ENCODE measurements at regions not wholly inside any gene's neighbourhood (a gene's known extent, or its start where the extent isn't known, plus 50 kb on each side); places are given as distances from the start of the nearest gene placed in this dataset.

DNA sequence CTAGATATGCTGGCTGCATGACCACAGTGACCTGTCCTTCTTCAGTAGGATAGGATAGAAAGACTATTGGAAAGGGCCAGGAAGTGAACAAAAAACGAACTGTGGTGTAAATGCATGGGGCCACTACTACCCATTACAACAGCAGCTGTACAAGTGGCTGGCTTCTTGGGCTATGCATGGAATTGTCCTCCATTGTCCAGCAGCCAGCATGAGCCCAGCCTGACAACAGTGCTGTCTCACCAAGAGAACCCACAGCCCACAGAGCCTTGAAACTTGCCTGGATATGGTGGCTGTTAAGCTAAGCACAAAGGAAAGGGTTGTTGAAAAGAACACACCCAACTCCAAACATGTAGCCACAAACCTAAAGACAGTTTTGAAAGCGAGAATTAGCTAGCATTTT, 330.2 kb upstream of the F9 start:
- Mint-ChIP-seq H3K4me3 (no peak overlapping the region), H3K36me3 (no peaks in the 10 kb centered on the region), H3K9me3 (no peaks in the 10 kb centered on the region), H3K27ac (no peak overlapping the region), H3K4me1 (no peaks in the 10 kb centered on the region), H3K27me3 (peaks cover 41% of the 10 kb centered on the region)
- CTCF ChIA-PET: no interaction called here
- DNase-seq: no peak

DNA sequence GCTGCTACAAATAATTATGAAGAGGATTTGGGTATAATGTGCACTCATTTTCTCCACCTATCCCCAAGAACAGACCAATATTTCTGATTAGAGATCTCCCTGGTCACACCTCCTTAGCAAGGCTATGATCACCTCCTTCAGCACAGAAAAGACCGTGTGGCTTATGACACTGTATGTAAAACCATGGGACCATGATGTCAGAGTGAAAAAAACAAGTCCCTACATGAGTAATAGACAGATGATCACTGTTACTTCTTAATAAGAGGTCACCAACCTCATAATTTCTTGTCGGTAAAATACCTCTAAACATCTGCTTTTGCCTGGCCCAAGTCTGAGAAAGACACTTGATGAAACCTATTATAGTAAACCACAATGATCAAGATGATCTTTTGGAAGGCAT, 330.6 kb upstream of the F9 start:
- CTCF ChIA-PET: no interaction called here
- Mint-ChIP-seq H3K4me3 (no peak overlapping the region), H3K9me3 (no peaks in the 10 kb centered on the region), H3K27ac (no peak overlapping the region), H3K27me3 (peaks cover 40% of the 10 kb centered on the region), H3K4me1 (no peaks in the 10 kb centered on the region), H3K36me3 (no peaks in the 10 kb centered on the region)
- no peak for DNase-seq

DNA sequence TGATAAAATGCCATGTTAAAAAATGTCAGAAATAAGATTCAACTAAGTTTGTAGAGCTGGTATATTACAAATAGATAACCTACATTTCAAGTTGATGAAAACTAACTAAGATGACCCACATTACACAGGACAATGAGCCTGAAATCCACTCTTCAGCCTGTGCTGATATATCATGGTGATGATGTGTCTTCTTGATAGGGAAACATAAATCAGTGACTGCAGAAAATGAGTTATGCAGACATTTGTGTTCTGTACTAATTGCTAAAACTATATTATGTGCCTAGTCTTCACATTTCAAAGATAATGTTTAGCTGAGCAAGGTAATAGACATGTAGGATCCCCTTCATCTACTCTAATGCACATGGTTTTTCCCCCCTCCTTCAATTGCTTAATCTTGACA, 331.6 kb upstream of the F9 start:
- DNase-seq: no peak
- CTCF ChIA-PET: no interaction called here
- Mint-ChIP-seq H3K36me3 (no peaks in the 10 kb centered on the region), H3K4me1 (no peaks in the 10 kb centered on the region), H3K27ac (no peak overlapping the region), H3K9me3 (no peaks in the 10 kb centered on the region), H3K4me3 (no peak overlapping the region), H3K27me3 (peaks cover 40% of the 10 kb centered on the region)

DNA sequence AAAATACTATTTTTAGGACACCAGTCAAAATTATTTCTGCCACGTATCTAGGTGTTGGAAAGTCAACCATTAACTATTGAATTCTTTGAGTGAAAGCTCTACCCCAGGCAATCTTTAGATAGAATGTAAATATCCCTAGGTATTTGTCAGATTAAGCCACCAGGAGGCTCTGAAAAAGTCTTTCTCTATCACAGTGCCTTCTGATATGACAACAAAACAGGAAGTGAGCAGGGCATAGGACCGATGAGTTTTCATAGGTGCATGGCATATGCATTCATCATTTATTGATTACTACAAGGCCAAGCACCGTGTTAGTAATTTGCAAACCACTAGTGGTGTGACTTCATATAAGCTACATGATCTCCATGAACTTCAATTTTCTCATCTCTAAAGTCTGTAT, 333.6 kb upstream of the F9 start:
- Mint-ChIP-seq H3K27me3 (peaks cover 24% of the 10 kb centered on the region), H3K36me3 (no peaks in the 10 kb centered on the region), H3K4me1 (no peaks in the 10 kb centered on the region), H3K4me3 (no peak overlapping the region), H3K27ac (no peak overlapping the region), H3K9me3 (no peaks in the 10 kb centered on the region)
- DNase-seq: no peak
- CTCF ChIA-PET: no interaction called here

DNA sequence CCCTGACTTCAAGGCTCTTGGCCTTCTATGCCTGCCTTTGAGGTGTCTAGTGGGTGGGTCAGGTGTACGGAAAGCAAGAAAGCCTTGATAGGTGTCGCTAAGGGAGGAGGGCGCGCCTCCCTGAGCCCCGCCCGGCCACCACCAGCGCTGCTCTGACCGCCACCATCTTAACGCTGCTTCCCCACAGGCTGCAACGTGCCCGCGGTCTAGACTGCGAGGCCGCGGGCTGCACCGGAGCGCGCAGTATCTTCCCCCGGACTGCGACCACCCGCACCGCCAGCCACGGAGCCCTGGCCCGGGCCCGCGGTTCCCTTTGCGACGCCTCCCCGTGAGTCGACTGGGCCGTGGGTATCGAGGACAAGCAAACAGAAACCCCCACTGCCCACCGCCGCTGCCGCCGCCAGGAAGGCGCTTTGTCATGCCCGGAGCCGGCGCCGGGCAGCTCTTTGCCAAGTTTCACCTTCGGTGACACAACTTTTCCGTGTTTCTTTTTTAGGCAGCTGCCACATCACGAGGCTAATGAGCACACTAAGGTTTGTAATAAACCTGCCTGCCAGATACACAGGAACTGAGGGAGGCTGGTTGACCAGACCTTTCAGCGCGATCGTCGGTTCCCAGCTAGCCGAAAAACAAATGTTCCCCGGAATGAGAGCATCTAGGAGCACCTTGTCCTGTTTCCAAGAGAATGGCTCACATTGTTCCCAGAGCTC, 335.8 kb upstream of the F9 start:
- Mint-ChIP-seq H3K27ac (no peak overlapping the region), H3K27me3 (peaks cover 24% of the 10 kb centered on the region), H3K4me1 (no peaks in the 10 kb centered on the region), H3K4me3 (no peak overlapping the region), H3K9me3 (no peaks in the 10 kb centered on the region), H3K36me3 (no peaks in the 10 kb centered on the region)
- CTCF ChIA-PET: no interaction called here
- no peak for DNase-seq

DNA sequence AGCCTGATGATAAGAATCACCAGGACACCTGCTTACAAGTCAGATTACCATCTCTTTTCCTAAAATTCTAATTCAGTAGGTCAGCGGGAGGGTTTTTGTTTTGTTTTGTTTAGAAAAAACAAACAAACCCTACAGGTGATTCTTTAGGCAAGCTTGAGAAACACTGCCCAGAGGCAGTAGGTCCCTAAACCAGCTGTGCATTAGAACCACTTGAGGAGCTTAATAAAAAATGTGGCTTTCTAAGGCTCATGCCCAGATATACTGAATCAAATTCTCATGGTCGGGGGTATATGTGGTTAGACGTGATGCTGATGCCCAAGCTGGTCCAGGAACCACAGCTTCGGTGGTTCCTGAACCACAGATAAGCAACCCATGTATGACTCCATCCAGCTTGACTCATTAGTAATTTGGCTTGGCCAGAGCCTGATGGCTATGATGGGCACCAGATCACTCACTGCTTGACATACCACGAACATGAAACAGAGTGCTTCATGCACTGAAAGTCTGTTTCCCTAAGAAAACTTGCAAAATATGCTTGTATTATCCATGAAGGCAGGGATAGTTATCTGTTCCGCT, 338.1 kb upstream of the F9 start:
- H3K9me3 Mint-ChIP-seq: no peaks in the 10 kb centered on the region
- DNase-seq: no peak
- H3K27me3 Mint-ChIP-seq: peaks cover 24% of the 10 kb centered on the region
- no peak overlapping the region for H3K27ac Mint-ChIP-seq
- H3K4me1 Mint-ChIP-seq: no peaks in the 10 kb centered on the region
- CTCF ChIA-PET: no interaction called here
- H3K4me3 Mint-ChIP-seq: no peak overlapping the region
- H3K36me3 Mint-ChIP-seq: no peaks in the 10 kb centered on the region

DNA sequence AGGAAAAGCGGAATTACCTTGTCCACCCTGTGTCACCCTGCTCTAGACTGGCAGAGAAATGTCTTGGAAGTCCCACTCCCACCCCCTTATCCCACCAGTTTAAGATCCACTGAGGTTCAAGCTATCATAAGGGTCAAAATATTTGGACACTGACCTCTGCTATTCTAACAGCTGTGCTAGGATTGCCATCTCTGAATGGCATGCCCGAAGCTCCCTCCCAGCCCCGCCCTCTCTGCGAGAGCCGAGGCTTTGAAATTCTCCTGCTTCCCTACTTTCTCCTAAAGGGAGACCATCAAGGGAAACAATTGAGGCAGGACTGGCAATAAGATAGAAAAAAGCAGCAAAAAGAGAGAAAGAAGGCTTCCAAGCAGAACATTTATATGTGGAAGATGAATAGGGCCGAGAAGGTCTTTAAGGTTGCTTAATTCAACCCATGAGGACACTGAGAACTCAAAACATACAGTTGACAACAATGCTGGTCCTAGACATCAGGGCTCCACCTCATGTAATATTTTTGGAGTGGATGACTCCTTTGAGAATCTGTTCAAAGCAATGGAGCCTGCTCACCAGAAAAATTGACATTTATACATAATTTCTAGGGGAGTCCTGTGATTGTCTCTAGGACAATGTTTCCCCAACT, 338.7 kb upstream of the F9 start:
- no peak for DNase-seq
- no peak overlapping the region for H3K27ac Mint-ChIP-seq
- H3K36me3 Mint-ChIP-seq: no peaks in the 10 kb centered on the region
- H3K9me3 Mint-ChIP-seq: no peaks in the 10 kb centered on the region
- CTCF ChIA-PET: no interaction called here
- peaks cover 24% of the 10 kb centered on the region for H3K27me3 Mint-ChIP-seq
- no peaks in the 10 kb centered on the region for H3K4me1 Mint-ChIP-seq
- H3K4me3 Mint-ChIP-seq: no peak overlapping the region

DNA sequence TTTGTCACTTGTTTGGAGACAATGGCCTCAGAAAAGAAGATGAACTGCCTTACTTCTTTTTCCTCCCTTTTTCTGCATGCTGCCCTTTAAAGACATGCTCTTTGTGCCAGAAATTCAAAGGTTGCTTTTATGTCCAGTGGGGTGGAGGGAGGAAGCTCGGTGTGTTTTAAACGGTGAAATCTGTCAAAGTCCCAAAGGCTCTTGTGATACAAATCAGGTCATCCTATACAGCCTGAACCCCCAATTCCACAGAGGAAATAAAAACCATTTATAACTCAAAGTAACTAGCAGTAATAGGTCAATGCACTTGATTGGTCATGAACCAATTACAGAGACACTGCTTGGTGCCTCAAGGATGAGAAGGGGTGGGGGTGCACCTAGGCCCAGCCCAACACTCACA, 339.3 kb upstream of the F9 start:
- H3K4me3 Mint-ChIP-seq: no peak overlapping the region
- no peaks in the 10 kb centered on the region for H3K4me1 Mint-ChIP-seq
- no peak overlapping the region for H3K27ac Mint-ChIP-seq
- DNase-seq: no peak
- CTCF ChIA-PET: no interaction called here
- H3K36me3 Mint-ChIP-seq: no peaks in the 10 kb centered on the region
- H3K9me3 Mint-ChIP-seq: no peaks in the 10 kb centered on the region
- H3K27me3 Mint-ChIP-seq: peaks cover 21% of the 10 kb centered on the region

DNA sequence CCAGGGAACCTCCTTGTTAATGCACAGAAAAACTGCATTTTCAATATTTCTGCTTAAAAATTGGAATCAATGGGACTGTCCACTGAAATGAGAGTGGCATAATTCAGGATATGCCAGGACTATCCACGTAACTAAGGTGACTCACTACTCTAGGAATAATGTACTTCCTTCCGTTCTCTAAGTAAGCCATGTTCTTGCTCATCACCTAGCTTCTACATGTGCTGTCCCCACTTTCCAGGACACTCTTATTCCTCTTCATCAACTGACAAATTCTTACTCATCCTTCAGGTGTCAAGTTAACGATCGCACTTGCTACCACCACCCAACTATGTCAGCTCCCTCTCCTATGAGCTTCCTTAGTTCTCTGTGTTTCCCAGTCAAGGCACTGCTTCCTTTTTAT, 342.8 kb upstream of the F9 start:
- Mint-ChIP-seq H3K4me1 (no peaks in the 10 kb centered on the region), H3K9me3 (no peaks in the 10 kb centered on the region), H3K4me3 (no peak overlapping the region), H3K36me3 (no peaks in the 10 kb centered on the region), H3K27ac (no peak overlapping the region), H3K27me3 (no peaks in the 10 kb centered on the region)
- DNase-seq: no peak
- CTCF ChIA-PET: interaction anchor here (0.6 kb wide), 1 partner anchor 551 kb away, joined by 3 read pairs; no protein-coding TSS in a partner anchor

DNA sequence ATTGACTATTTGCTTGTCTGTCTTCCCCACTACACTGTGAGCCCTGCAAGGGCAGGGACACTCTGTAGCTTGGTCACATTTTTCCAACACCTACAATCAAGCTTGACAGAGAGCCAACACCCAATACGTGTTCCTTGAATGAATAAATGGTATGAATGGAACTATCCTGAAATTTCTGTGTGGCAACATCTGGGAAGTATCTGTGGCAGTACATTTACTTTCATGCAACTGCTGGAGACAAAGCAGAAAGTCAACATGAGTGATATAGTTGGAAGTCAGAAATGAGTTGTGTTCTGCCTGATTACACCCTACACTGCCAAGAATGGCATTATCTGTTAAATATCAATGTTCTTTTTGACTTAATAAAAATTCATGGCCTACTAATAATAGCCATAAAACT, 343.5 kb upstream of the F9 start:
- Mint-ChIP-seq H3K4me3 (no peak overlapping the region), H3K27me3 (no peaks in the 10 kb centered on the region), H3K27ac (no peak overlapping the region), H3K9me3 (no peaks in the 10 kb centered on the region), H3K36me3 (no peaks in the 10 kb centered on the region), H3K4me1 (no peaks in the 10 kb centered on the region)
- no peak for DNase-seq
- CTCF ChIA-PET: no interaction called here

DNA sequence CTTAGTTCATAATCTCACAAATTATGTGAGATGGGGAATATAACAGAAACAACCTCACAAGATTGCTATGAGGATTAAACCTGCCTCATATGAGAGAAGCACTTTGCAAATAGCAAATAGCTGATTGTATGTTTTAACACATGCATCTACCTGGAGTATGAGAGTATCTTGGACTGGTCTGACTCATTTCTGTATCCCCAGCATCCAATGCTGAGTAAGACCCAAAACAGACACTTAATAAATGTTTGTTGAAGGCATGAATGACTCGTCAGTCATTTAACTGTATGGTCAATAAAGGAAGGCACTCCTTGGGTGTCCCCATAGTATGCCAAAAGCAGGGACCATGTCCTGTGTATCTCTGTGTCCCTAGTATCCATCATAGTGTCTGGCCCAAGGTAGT, 350.9 kb upstream of the F9 start:
- CTCF ChIA-PET: no interaction called here
- no peaks in the 10 kb centered on the region for H3K36me3 Mint-ChIP-seq
- H3K4me1 Mint-ChIP-seq: no peaks in the 10 kb centered on the region
- H3K9me3 Mint-ChIP-seq: no peaks in the 10 kb centered on the region
- no peak overlapping the region for H3K4me3 Mint-ChIP-seq
- DNase-seq: no peak
- H3K27ac Mint-ChIP-seq: no peak overlapping the region
- H3K27me3 Mint-ChIP-seq: no peaks in the 10 kb centered on the region

DNA sequence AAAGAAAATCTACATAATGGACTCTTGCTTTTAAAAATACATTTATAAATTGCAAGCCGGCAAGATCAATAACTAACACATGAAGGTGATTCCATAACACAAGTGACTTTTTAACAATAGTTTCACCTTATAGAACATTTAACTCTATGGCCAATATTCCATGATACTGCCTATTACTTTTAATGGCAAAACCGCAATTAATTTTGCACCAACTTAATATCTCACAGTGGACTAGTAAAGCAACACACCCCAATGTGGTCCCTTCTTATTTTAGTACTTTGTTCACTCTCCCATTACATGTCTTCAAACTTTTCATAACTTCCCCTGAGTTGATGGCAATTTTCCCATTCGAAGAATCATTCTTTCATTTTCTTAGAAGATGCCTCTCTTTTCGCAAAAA, 351.6 kb upstream of the F9 start:
- Mint-ChIP-seq H3K9me3 (no peaks in the 10 kb centered on the region), H3K27me3 (no peaks in the 10 kb centered on the region), H3K4me1 (no peaks in the 10 kb centered on the region), H3K36me3 (no peaks in the 10 kb centered on the region), H3K4me3 (no peak overlapping the region), H3K27ac (no peak overlapping the region)
- no peak for DNase-seq
- CTCF ChIA-PET: no interaction called here

DNA sequence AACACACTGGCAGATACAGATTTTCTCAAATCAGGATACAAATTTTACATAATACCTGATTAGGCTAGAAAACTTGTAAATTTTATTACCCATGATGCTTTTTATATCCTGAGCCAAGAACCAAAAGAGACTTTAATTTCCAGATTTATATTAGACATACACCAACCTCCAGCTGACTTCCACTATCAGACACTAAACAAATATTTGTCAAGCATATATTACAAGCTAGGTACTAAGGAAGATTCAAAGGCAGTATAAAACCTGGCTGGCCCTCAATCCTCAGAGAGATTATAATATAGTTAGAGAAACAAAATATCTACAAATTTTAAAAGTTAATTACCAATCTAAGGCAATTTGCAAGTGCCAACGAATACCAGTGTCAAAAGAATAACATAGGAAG, 357.8 kb upstream of the F9 start:
- Mint-ChIP-seq H3K27me3 (no peaks in the 10 kb centered on the region), H3K9me3 (no peaks in the 10 kb centered on the region), H3K4me1 (no peaks in the 10 kb centered on the region), H3K36me3 (no peaks in the 10 kb centered on the region), H3K27ac (no peak overlapping the region), H3K4me3 (no peak overlapping the region)
- CTCF ChIA-PET: no interaction called here
- DNase-seq: no peak

DNA sequence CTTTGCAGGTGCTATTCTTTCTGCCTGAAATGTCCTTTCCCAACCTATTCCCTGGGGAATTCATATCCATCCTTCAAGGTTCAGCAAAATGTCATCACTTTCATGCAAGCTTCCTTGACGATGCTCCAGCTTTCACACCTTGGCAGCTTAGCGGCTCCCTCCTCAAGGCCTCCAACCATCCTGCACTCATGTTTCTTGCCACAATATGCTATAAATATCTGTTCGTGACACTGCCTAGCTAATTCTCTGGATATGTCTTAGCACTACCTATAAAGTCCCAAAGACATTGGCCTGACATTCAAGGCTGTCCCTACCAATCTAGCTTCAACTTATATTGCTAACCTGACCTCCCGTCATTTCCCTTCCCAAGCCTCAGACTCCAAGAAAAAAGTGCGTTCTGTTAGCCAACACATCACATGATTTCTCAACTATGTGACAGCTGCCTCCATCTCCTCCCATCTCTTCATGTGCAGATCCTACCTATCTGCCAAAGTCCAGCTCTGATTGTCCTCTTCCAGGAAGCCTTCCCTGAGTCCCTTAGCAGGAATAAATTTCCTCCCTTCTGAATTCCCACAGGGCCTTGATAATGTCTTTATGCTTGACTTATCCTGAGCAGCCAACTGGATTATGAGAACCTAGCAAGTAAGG, 359.9 kb upstream of the F9 start:
- H3K9me3 Mint-ChIP-seq: no peaks in the 10 kb centered on the region
- no peak for DNase-seq
- H3K27ac Mint-ChIP-seq: no peak overlapping the region
- H3K4me1 Mint-ChIP-seq: no peaks in the 10 kb centered on the region
- no peaks in the 10 kb centered on the region for H3K36me3 Mint-ChIP-seq
- CTCF ChIA-PET: no interaction called here
- no peak overlapping the region for H3K4me3 Mint-ChIP-seq
- H3K27me3 Mint-ChIP-seq: no peaks in the 10 kb centered on the region

DNA sequence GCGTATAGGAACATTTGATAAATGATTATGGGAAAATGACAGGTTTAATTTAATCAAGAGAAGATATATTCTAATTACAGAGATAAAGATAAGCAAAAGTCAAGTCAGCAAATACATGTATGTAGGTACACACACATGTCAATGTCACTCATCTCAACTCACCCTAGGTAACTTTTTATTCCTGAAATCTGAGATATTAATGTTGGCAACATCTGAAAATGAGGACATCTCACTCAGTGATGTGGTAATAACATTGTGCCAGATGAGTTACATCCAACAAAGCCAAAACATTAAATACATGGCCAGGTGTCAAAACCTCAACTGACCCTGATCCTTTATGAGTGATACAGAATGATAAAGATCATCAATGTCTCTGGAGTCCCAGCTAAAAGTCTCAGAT, 363.3 kb upstream of the F9 start:
- H3K27me3 Mint-ChIP-seq: no peaks in the 10 kb centered on the region
- no peak overlapping the region for H3K27ac Mint-ChIP-seq
- no peak for DNase-seq
- H3K4me3 Mint-ChIP-seq: no peak overlapping the region
- H3K9me3 Mint-ChIP-seq: no peaks in the 10 kb centered on the region
- CTCF ChIA-PET: no interaction called here
- H3K4me1 Mint-ChIP-seq: no peaks in the 10 kb centered on the region
- no peaks in the 10 kb centered on the region for H3K36me3 Mint-ChIP-seq
